Fibroblast of pulmonary artery (primary cell): ENCODE measurements at regions not wholly inside any gene's neighbourhood (a gene's known extent, or its start where the extent isn't known, plus 50 kb on each side); places are given as distances from the start of the nearest gene placed in this dataset.
"Not testable (repeated sequence)": the region's sequence is repeated elsewhere in the genome, so short reads cannot be mapped to it uniquely, and the experiment has no call there.

Experiments used
- DNase-seq: peaks from one replicate; pipeline ENCODE4 v3.0.0-alpha.2; 2010; ENCODE audit warnings: low read depth
- H3K4me3 ChIP-seq: replicated peaks from 2 replicates; pipeline ENCODE4 v1.5.1; 2011; ENCODE audit warnings: low read depth, mild to moderate bottlenecking, control low read depth, low read length, moderate library complexity
- CTCF ChIP-seq: IDR thresholded peaks from 2 replicates; pipeline ENCODE4 v1.5.1; 2011; ENCODE audit warnings: mild to moderate bottlenecking, control low read depth, low read length, inconsistent platforms; ENCODE audit errors: missing control alignments

- no peak for TF ChIP-seq CTCF
- no peak for DNase-seq
- no peak overlapping the region for H3K4me3 ChIP-seq
Measured at GRCh38 chr14:105938055-105938863, 411.9 kb downstream of the TMEM121 start.

- TF ChIP-seq CTCF = no peak
- DNase-seq = no peak
- H3K4me3 ChIP-seq = no peak overlapping the region
Measured at GRCh38 chr14:105938959-105939358, 412.6 kb downstream of the TMEM121 start.

- TF ChIP-seq CTCF = no peak
- no peak overlapping the region for H3K4me3 ChIP-seq
- no peak for DNase-seq
Measured at GRCh38 chr14:105939810-105940508, 413.6 kb downstream of the TMEM121 start.

DNA sequence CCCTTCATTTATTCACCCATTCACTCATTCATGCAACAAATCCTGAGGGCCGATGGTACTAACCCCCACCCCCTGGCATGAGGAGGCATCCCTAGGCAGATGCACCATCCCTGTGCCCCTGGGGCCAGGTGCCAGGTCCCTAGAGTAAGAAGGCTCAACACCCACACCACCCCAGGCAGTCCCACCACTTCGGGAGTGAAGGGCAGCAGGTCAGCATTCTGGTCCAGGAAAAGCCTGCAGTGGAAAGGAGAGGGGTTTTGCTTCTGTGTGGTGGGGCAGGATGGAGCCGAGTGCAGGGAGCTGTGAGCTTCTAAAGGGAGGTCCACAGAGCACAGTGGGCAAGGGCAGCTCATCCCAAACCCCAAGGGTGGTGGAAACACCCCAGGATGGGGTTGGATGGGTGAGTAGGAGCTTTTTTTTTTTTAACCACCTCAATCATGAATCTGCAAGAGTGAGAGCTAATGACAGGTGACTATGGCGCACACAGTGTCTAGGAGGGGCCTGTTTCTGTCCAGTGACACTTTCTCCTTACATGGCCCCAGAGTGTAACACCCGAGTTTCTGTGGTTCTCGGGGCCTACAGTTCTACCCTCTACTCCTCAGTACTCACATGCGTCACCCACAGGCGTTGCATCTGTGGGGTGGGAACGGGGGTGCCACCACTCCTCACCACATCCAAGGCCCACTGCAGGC lies 414.3 kb downstream of the TMEM121 start:
- DNase-seq = no peak
- no peak overlapping the region for H3K4me3 ChIP-seq
- TF ChIP-seq CTCF = no peak

- TF ChIP-seq CTCF = no peak
- no peak for DNase-seq
- H3K4me3 ChIP-seq = no peak overlapping the region
Measured at GRCh38 chr14:105941226-105942166, 415.1 kb downstream of the TMEM121 start.

DNA sequence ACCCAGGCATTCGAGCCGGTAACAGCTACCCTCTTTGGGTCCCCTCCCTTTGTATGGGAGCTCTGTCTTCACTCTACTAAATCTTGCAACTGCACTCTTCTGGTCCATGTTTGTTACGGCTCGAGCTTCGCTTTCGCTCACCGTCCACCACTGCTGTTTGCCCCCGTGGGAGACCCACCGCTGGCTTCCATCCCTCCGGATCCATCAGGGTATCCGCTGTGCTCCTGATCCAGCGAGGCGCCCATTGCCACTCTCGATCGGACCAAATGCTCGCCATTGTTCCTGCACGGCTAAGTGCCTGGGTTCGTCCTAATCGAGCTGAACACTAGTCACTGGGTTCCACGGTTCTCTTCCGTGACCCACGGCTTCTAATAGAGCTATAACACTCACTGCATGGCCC lies 416.3 kb downstream of the TMEM121 start:
- not testable (repeated sequence) for H3K4me3 ChIP-seq, DNase-seq
